ENCODE measurements at regions not wholly inside any gene's neighbourhood (a gene's known extent, or its start where the extent isn't known, plus 50 kb on each side); places are given as distances from the start of the nearest gene placed in this dataset.

DNA sequence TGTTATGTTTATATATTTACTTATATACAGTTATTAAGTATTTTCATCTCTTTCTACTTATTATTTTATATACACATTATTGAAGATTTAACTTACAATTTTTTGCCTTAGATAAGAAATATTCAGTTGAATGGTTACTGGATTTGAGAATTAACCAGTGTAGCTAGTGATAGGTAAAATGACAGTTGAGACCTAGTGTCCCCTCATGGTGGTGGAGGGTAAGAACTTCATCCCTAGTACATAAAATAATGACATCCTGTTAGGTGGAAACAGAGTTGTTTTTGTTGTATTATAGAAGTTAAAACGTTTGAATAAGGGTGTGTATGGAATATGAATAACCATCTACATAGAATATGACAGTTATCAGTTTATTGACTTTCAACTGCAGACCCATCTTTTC is 1152.4 kb upstream of the ALCAM start:
- TF ChIP-seq TAF1 (IDR thresholded peaks at IDR 0.05; ENCODE audit: low read depth, low read length) (no peak), TEAD4 (IDR thresholded peaks at IDR 0.05; ENCODE audit: low read depth, low read length) (no peak), ASH2L (IDR thresholded peaks at IDR 0.05; ENCODE audit: low read length) (no peak), CHD2 (IDR thresholded peaks at IDR 0.05; ENCODE audit: low read length) (no peak), EZH2 (IDR thresholded peaks at IDR 0.05; ENCODE audit: low read depth, low read length, severe bottlenecking) (no peak), MAFK (IDR thresholded peaks at IDR 0.05; ENCODE audit: low read depth, low read length) (no peak), EP300 (IDR thresholded peaks at IDR 0.05; ENCODE audit: borderline replicate concordance in 1 of 2, low read depth in 2 of 2, low read length in 2 of 2) (no peak), BACH1 (IDR thresholded peaks at IDR 0.05; ENCODE audit: low read length) (no peak), RFX5 (IDR thresholded peaks at IDR 0.05; ENCODE audit: borderline replicate concordance, low read depth, low read length) (no peak), POLR2AphosphoS5 (IDR thresholded peaks at IDR 0.05; ENCODE audit: low read depth, low read length) (no peak), JUND (IDR thresholded peaks at IDR 0.05; ENCODE audit: low read length) (no peak), JUN (IDR thresholded peaks at IDR 0.05; ENCODE audit: low read depth, low read length) (no peak)
- TF ChIP-seq, protein P1, sequence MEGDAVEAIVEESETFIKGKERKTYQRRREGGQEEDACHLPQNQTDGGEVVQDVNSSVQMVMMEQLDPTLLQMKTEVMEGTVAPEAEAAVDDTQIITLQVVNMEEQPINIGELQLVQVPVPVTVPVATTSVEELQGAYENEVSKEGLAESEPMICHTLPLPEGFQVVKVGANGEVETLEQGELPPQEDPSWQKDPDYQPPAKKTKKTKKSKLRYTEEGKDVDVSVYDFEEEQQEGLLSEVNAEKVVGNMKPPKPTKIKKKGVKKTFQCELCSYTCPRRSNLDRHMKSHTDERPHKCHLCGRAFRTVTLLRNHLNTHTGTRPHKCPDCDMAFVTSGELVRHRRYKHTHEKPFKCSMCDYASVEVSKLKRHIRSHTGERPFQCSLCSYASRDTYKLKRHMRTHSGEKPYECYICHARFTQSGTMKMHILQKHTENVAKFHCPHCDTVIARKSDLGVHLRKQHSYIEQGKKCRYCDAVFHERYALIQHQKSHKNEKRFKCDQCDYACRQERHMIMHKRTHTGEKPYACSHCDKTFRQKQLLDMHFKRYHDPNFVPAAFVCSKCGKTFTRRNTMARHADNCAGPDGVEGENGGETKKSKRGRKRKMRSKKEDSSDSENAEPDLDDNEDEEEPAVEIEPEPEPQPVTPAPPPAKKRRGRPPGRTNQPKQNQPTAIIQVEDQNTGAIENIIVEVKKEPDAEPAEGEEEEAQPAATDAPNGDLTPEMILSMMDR (IDR thresholded peaks at IDR 0.05; ENCODE audit: control extremely low read depth in 1 of 3, insufficient read depth in 1 of 3, low read depth in 1 of 3, low read length in 3 of 3): peak in 1 of 3 experiments; percentile 15; a peak in 1 of 4 replicates
- TF ChIP-seq, protein P2, sequence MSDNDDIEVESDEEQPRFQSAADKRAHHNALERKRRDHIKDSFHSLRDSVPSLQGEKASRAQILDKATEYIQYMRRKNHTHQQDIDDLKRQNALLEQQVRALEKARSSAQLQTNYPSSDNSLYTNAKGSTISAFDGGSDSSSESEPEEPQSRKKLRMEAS (IDR thresholded peaks at IDR 0.05): no peak
